ENCODE measurements at regions not wholly inside any gene's neighbourhood (a gene's known extent, or its start where the extent isn't known, plus 50 kb on each side); places are given as distances from the start of the nearest gene placed in this dataset.

DNA sequence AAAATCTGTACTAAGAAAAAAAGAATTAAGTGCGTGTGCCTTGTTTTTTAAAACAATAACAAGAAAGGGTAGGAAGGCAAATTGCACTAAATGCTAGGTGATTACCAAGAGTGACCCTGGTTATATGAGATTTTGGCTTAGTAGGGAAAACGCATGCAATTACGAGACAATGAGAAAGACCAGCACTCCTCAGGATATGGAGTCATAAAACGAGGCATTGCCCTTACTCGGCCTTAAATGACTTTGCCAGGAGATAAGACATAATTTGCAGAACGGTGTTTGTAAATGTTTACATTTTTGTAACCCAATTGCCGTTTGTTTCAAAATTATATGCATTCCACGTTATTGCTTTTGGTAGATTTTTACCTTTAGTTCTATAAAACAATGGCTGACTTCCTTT lies 179.8 kb downstream of the RBM26 start:
- Mint-ChIP-seq H3K9me3 (peaks cover 3% of the 10 kb centered on the region), H3K4me1 (no peaks in the 10 kb centered on the region), H3K27me3 (ENCODE audit: low read depth) (no peaks in the 10 kb centered on the region), H3K36me3 (ENCODE audit: low read depth) (no peaks in the 10 kb centered on the region), H3K27ac (ENCODE audit: unreplicated experiment) (no peak overlapping the region), H3K4me3 (no peak overlapping the region)
- TF ChIP-seq, protein P1, sequence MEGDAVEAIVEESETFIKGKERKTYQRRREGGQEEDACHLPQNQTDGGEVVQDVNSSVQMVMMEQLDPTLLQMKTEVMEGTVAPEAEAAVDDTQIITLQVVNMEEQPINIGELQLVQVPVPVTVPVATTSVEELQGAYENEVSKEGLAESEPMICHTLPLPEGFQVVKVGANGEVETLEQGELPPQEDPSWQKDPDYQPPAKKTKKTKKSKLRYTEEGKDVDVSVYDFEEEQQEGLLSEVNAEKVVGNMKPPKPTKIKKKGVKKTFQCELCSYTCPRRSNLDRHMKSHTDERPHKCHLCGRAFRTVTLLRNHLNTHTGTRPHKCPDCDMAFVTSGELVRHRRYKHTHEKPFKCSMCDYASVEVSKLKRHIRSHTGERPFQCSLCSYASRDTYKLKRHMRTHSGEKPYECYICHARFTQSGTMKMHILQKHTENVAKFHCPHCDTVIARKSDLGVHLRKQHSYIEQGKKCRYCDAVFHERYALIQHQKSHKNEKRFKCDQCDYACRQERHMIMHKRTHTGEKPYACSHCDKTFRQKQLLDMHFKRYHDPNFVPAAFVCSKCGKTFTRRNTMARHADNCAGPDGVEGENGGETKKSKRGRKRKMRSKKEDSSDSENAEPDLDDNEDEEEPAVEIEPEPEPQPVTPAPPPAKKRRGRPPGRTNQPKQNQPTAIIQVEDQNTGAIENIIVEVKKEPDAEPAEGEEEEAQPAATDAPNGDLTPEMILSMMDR (conservative IDR thresholded peaks at IDR 0.05) = no peak
- DNase-seq (ENCODE audit: low read depth, low spot score) = no peak

DNA sequence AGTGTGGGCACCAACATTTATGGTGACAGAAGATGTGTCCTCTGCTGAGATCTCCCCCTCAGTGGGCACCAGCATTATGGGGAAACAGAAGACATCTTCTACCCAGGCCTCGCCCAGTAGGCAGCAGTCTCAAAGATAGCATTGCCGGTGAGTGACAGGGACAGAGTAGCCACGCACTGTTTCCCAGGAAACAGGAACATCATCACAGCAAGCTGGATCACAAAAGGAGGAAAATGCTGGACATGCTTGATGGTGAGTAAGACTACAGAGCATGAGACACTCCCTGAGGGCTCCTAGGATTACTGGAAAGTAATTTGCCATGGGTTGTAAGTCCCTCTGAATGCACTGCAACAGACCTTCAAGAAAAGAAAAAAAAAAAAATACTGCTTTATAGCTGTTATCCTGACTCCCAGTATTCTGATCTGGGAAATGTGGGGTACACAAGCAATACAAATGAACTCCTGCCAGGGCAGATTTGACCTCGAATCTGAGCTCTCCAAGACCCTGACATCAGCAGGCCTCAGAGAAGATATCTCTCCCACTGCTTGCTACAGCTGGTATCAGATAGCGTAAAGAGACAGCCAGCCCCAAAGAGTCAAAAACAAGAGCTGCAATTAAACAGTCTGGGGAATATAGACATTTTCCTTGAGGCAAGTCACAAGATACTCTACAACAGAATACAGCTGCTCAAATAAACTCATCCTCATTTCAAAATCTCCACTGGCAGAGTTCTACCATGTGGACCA lies 180.4 kb downstream of the RBM26 start:
- TF ChIP-seq, protein P1 (conservative IDR thresholded peaks at IDR 0.05) = no peak
- Mint-ChIP-seq H3K36me3 (ENCODE audit: low read depth) (no peaks in the 10 kb centered on the region), H3K4me3 (no peak overlapping the region), H3K27me3 (ENCODE audit: low read depth) (no peaks in the 10 kb centered on the region), H3K27ac (ENCODE audit: unreplicated experiment) (no peak overlapping the region), H3K4me1 (no peaks in the 10 kb centered on the region), H3K9me3 (peaks cover 3% of the 10 kb centered on the region)
- no peak for DNase-seq (ENCODE audit: low read depth, low spot score)

DNA sequence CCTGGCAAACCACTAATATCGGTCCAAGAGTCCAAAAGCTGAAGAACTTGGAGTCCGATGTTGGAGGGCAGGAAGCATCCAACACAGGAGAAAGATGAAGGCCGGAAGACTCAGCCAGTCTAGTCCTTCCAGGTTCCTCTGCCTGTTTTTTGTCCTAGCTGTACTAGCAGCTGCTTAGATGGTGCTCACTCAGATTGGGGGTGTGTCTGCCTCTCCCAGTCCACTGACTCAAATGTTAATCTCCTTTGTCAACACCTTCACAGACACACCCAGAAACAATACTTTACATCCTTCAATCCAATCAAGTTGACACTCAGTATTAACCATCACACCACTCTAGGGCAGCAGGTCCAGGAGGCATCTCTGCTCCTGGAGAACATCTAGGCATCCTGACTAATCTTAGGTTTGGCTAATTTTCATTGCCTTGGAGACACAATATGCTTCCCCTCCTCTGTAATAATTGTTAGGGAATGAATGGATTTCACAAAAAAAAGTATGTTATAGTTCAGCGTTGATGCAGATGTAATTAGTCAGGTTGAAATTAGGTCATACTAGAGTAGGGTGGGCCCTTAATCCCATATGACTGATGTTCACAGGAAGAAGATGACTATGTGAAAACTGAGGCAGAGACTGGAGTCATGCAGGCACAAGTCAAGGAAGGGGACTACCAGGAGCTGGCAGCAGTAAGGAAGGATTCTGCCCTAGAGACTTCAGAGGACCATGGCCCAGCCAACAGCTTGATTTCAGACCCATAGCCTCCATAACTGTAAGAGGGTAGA lies 183.4 kb downstream of the RBM26 start:
- Mint-ChIP-seq H3K27me3 (ENCODE audit: low read depth) (no peaks in the 10 kb centered on the region), H3K9me3 (peaks cover 3% of the 10 kb centered on the region), H3K4me1 (no peaks in the 10 kb centered on the region), H3K27ac (ENCODE audit: unreplicated experiment) (no peak overlapping the region), H3K4me3 (no peak overlapping the region), H3K36me3 (ENCODE audit: low read depth) (no peaks in the 10 kb centered on the region)
- TF ChIP-seq, protein P1 (conservative IDR thresholded peaks at IDR 0.05) = no peak
- DNase-seq (ENCODE audit: low read depth, low spot score) = no peak

DNA sequence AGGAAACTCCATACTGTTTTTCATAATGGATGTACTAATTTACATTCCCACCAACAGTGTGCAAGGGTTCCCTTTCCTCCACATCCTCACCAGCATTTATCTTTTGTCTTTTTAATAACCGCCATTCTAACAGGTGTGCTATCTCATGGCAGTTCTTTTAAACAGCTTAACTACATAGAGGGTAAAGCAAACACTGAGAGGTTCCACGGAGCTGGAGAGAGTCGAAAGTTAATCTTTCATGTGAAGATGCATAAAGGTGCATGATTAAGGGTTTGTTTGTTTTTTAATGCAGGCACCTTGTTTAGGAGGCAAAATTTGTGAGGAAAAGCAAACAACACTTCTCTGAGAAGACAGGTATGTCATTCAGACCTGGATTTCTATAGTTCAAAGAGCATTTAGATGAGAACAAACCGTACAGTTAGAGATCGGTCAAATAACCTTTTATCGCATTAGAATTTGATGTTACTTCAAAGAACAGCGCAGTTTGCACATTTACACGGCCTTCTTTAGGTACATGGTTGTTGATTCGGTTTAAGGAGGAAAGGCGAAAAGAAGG lies 193.9 kb downstream of the RBM26 start:
- Mint-ChIP-seq H3K27ac (ENCODE audit: unreplicated experiment) (no peak overlapping the region), H3K4me3 (no peak overlapping the region), H3K36me3 (ENCODE audit: low read depth) (no peaks in the 10 kb centered on the region), H3K4me1 (no peaks in the 10 kb centered on the region), H3K9me3 (no peaks in the 10 kb centered on the region), H3K27me3 (ENCODE audit: low read depth) (no peaks in the 10 kb centered on the region)
- no peak for DNase-seq (ENCODE audit: low read depth, low spot score)
- TF ChIP-seq, protein P1 (conservative IDR thresholded peaks at IDR 0.05) = no peak

DNA sequence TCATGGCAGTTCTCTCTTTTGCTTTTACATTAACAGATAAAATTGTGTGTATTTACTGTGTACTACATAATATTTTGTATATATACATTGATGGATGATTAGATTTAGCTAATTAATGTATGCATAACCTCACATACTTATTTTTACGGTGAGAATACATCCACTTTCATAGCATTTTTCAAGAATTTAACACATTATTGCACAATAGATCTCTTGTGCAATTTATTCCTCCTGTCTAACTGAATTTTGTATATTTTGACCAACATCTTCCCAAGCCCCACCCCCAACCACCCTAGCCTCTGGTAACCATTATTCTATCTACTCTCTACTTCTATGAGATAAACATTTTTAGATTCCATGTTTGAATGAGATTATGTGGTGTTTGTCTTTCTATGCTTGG lies 194.7 kb downstream of the RBM26 start:
- Mint-ChIP-seq H3K9me3 (no peaks in the 10 kb centered on the region), H3K27ac (ENCODE audit: unreplicated experiment) (no peak overlapping the region), H3K4me1 (no peaks in the 10 kb centered on the region), H3K36me3 (ENCODE audit: low read depth) (no peaks in the 10 kb centered on the region), H3K27me3 (ENCODE audit: low read depth) (no peaks in the 10 kb centered on the region), H3K4me3 (no peak overlapping the region)
- TF ChIP-seq, protein P1 (conservative IDR thresholded peaks at IDR 0.05) = no peak
- no peak for DNase-seq (ENCODE audit: low read depth, low spot score)
